Suprapubic skin (tissue), 4 donors: ENCODE measurements at regions not wholly inside any gene's neighbourhood (a gene's known extent, or its start where the extent isn't known, plus 50 kb on each side); places are given as distances from the start of the nearest gene placed in this dataset.
"Not testable (repeated sequence)": the region's sequence is repeated elsewhere in the genome, so short reads cannot be mapped to it uniquely, and the experiment has no call there.

Experiments
- DNase-seq, 2 donors: peaks; one replicate each; pipeline ENCODE4 v3.0.0-alpha.2; 2019; ENCODE audit warnings: low spot score in 2 of 2
- H3K27ac ChIP-seq: fragments of 200-600 bp; sonication (generic); one replicate; pipeline ENCODE4 v1.5.1; 2019
- H3K27me3 ChIP-seq: fragments of 200-600 bp; sonication (generic); one replicate; pipeline ENCODE4 v1.5.1; 2019
- H3K36me3 ChIP-seq: fragments of 200-600 bp; sonication (generic); one replicate; pipeline ENCODE4 v1.5.1; 2019
- H3K4me1 ChIP-seq: fragments of 200-600 bp; sonication (generic); one replicate; pipeline ENCODE4 v1.5.1; 2019
- H3K4me3 ChIP-seq: fragments of 200-600 bp; sonication (generic); one replicate; pipeline ENCODE4 v1.5.1; 2019; ENCODE audit warnings: mild to moderate bottlenecking
- H3K9me3 ChIP-seq: fragments of 200-600 bp; sonication (generic); one replicate; pipeline ENCODE4 v1.5.1; 2019
- EP300 ChIP-seq: sonication (generic); formaldehyde crosslinking; IDR thresholded peaks from one replicate; pipeline ENCODE4 v1.6.1; 2017; ENCODE audit warnings: antibody characterized with exemption
- POLR2A ChIP-seq, 2 donors: fragments of 450-650 bp; IDR thresholded peaks; one replicate each; pipeline ENCODE4 v1.6.1; 2017; ENCODE audit warnings: antibody characterized with exemption in 2 of 2, mild to moderate bottlenecking in 2 of 2, moderate library complexity in 2 of 2
- POLR2AphosphoS5 ChIP-seq, 3 donors: sonication (generic); formaldehyde crosslinking; IDR thresholded peaks; one replicate each; pipeline ENCODE4 v1.6.1; 2017; ENCODE audit warnings: antibody characterized with exemption in 3 of 3
- WGBS: methylation state at CpG from one replicate; pipeline ENCODE4 v1.1.5; 2018; 5-methylcytosine and 5-hydroxymethylcytosine counted together
- TF ChIP-seq, protein P1 (sequence below), 2 donors: fragments of 200-600 bp in 1 of 2; fragments of 450-650 bp in 1 of 2; sonication (generic) in 1 of 2; IDR thresholded peaks; one replicate each; pipeline ENCODE4 v1.5.1; 2016 to 2019; ENCODE audit warnings: antibody characterized with exemption in 2 of 2, mild to moderate bottlenecking in 1 of 2, moderate library complexity in 1 of 2

DNA sequence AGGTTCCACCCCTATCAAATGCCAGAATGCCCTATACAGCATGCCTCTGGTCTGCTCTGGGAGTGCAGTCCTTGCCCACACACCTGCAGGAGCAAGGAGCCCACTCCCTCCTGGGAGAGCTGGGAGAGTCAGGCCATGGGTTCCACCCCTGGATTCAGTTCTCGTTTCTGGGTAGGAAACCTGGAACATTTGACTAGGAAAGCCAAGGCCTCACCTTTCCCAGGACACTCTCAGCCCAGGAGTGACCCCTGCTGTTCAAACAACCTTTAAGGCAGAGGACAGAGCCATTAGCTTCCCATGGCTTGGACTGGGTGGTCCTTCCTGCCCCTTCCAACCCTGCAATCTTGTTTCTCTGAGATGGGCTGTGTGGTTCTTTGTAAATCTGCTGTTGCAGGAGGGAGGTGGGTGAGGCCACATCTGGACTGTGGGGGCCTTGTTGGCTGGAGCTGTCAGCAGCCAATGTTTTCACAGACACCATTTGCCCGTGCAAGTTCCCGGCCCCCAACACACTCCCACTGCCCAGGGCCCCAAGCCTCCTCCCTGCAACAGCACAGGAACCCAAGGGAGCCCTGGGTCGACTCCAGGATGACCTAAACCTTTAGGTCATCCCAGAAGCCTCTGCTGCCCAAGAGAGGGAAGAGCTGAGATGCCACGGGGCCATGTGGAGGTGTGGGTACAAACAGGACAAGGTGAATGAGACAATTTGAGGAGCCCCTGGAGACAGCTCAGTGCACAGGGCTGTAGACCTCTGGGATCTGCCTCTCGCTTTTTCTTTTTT, 104.4 kb downstream of the PJA1 start:
- 78% methylated on average over 5 of the region's 6 CpGs for WGBS
- Histone ChIP-seq H3K27me3 (no peaks in the 10 kb centered on the region), H3K4me3 (no peak overlapping the region), H3K4me1 (no peaks in the 10 kb centered on the region), H3K9me3 (no peaks in the 10 kb centered on the region), H3K36me3 (no peaks in the 10 kb centered on the region), H3K27ac (no peak overlapping the region)
- DNase-seq, result peak in 1 of 2 donors; percentile 34
- TF ChIP-seq EP300 (no peak), POLR2AphosphoS5 (IDR thresholded peaks at IDR 0.05) (no peak), POLR2A (IDR thresholded peaks at IDR 0.05) (no peak)
- TF ChIP-seq, protein P1, sequence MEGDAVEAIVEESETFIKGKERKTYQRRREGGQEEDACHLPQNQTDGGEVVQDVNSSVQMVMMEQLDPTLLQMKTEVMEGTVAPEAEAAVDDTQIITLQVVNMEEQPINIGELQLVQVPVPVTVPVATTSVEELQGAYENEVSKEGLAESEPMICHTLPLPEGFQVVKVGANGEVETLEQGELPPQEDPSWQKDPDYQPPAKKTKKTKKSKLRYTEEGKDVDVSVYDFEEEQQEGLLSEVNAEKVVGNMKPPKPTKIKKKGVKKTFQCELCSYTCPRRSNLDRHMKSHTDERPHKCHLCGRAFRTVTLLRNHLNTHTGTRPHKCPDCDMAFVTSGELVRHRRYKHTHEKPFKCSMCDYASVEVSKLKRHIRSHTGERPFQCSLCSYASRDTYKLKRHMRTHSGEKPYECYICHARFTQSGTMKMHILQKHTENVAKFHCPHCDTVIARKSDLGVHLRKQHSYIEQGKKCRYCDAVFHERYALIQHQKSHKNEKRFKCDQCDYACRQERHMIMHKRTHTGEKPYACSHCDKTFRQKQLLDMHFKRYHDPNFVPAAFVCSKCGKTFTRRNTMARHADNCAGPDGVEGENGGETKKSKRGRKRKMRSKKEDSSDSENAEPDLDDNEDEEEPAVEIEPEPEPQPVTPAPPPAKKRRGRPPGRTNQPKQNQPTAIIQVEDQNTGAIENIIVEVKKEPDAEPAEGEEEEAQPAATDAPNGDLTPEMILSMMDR (IDR thresholded peaks at IDR 0.05), result no peak

DNA sequence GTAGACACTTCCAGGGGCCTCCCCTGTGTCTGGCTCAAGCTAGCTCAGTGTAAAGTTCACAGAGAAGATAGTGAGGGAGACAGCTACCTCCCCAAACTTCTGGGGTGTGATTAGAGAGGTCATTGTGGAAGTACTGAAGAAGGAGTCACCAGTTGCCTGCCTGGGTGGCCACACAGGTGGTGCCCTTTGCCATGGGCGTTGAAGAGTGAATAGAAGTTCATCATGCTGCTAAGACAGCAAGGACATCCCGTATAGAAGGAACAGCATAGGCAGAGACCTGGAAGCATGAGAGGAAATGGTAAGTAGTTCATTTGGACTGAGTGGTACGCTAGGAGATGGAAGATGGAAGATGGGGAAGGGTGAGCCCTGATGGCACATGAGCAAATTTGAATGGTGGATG, 110.1 kb downstream of the PJA1 start:
- no peaks in the 10 kb centered on the region for H3K36me3 ChIP-seq
- no peak overlapping the region for H3K27ac ChIP-seq
- H3K4me3 ChIP-seq, result no peak overlapping the region
- no peaks in the 10 kb centered on the region for H3K9me3 ChIP-seq
- H3K27me3 ChIP-seq, result no peaks in the 10 kb centered on the region
- no peaks in the 10 kb centered on the region for H3K4me1 ChIP-seq
- no peak for TF ChIP-seq POLR2A (IDR thresholded peaks at IDR 0.05)
- TF ChIP-seq POLR2AphosphoS5 (IDR thresholded peaks at IDR 0.05), result no peak
- TF ChIP-seq, protein P1 (IDR thresholded peaks at IDR 0.05), result no peak
- TF ChIP-seq EP300, result no peak
- DNase-seq, result peak in 1 of 2 donors; percentile 19
- WGBS, result 82% methylated on average over 3 of the region's 3 CpGs

DNA sequence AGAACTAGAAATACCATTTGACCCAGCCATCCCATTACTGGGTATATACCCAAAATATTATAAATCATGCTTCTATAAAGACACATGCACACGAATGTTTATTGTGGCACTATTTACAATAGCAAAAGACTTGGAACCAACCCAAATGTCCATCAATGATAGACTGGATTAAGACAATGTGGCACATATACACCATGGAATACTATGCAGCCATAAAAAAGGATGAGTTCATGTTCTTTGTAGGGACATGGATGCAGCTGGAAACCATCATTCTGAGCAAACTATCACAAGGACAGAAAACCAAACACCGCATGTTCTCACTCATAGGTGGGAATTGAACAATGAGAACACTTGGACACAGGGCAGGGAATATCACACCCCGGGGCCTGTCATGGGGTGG, 110.8 kb downstream of the PJA1 start:
- H3K4me3 ChIP-seq, DNase-seq, H3K9me3 ChIP-seq, H3K36me3 ChIP-seq, H3K27me3 ChIP-seq, H3K27ac ChIP-seq, H3K4me1 ChIP-seq: not testable (repeated sequence)
- WGBS, result 91% methylated on average over 3 of the region's 3 CpGs

DNA sequence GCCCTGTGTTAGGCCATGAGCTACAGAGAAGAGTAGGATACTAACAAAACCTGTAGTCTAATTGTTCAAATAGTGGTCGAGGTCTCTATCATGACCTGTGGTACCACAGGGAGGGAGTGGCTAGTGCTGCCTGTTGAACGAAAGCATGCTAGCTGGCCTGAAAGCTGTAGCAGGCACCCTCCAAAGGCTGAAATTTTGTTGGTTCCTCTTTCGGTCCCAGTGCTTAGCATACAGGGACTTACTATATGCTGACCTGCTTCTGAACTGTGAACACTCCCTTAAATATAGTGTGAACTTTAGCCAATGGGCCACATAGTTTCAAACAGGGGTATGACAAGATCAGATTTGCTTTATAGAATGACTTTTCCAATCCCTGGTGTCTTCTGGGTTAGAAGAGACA, 113.4 kb downstream of the PJA1 start:
- no peaks in the 10 kb centered on the region for H3K9me3 ChIP-seq
- DNase-seq, result no peak
- H3K36me3 ChIP-seq, result no peaks in the 10 kb centered on the region
- H3K27me3 ChIP-seq, result no peaks in the 10 kb centered on the region
- TF ChIP-seq EP300 (no peak), POLR2A (IDR thresholded peaks at IDR 0.05) (no peak), POLR2AphosphoS5 (IDR thresholded peaks at IDR 0.05) (no peak)
- TF ChIP-seq, protein P1 (IDR thresholded peaks at IDR 0.05), result no peak
- H3K4me3 ChIP-seq, result no peak overlapping the region
- H3K4me1 ChIP-seq, result no peaks in the 10 kb centered on the region
- WGBS, result 84% methylated on average over 3 of the region's 3 CpGs
- H3K27ac ChIP-seq, result no peak overlapping the region

DNA sequence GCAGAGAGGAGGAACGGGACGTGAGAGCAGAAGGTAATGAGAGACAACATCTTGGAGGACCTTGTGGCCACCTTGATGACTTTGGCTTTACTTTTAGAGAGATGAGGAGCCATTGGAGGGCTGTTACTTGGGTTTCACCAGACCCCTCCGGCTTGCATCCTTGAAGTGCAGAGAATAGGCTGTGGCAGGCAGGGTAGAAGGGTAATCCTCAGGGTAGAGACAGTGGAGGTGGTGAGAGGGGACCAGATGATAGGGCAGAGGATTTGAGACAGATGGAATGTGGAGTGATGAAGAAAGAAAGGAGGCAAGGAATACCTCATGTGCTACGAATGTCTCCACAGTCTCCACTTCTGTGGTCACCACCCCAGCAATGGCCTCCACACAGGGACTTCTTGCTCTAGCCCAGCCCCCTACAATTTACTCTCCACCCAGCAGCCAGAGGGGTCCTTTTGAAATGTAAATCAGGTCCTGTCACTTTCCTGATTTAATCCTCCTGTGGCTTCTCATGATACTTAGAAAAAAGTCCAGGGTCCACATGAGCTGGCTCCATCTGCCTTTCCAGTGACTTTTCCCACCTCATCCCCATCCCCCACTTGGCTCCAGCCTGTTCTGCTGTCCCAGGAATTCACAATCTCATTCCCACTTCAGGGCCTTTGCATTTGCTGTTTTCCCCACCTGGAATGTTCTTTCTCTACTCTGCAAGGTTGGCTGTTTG, 115.0 kb downstream of the PJA1 start:
- Histone ChIP-seq H3K4me3 (no peak overlapping the region), H3K27ac (no peak overlapping the region), H3K27me3 (no peaks in the 10 kb centered on the region), H3K9me3 (no peaks in the 10 kb centered on the region), H3K4me1 (no peaks in the 10 kb centered on the region), H3K36me3 (no peaks in the 10 kb centered on the region)
- TF ChIP-seq EP300 (no peak), POLR2AphosphoS5 (IDR thresholded peaks at IDR 0.05) (no peak), POLR2A (IDR thresholded peaks at IDR 0.05) (no peak)
- TF ChIP-seq, protein P1 (IDR thresholded peaks at IDR 0.05), result no peak
- 79% methylated on average over 4 of the region's 4 CpGs for WGBS
- no peak for DNase-seq
